Putamen (tissue), 1 donor: ENCODE measurements at regions not wholly inside any gene's neighbourhood (a gene's known extent, or its start where the extent isn't known, plus 50 kb on each side); places are given as distances from the start of the nearest gene placed in this dataset.

ENCODE experiments used
- DNase-seq: peaks from one replicate; pipeline ENCODE4 v3.0.0-alpha.2; 2016; ENCODE audit warnings: low spot score

GRCh38 chr4:23166919-23167318 is 474.2 kb downstream of the GBA3 start:
- DNase-seq: no peak

DNA sequence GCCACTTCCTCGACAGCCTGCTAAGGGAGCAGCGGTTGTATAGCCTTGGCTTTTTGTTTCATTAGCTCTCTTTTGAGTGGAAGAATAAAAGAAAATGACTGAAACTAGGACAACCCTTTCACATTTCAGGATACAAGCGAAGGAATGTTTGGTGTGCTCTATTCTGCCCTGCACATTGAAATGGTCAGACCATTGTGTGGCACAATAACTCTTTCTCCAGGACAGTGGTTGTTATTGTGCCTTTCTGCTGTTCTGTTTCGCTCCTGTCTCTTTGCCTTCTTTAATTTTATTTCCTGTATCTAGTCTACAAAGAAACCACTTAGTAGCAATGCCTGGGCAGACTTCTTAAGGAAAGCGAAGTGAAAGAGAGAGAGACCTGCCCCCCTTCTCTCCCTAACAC is 473.7 kb downstream of the GBA3 start:
- DNase-seq: no peak

DNA sequence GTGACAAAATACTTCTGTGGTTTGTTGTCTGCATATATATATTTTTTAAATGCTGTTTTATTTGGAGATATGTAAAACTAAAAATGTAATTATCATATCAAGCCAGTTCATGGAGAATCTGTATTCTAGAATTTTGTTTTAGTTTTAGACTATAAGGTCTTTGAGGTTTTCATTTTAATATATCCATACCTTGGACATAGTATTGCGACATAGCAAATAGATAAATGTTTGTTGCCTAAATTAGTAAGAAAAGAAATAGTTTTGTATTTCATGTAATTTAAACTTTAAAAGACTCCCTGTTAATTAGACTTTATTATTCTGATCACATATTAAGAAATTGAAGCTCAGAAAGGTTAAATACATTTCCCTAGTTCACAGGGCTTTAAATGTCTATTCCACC is 472.9 kb downstream of the GBA3 start:
- no peak for DNase-seq

- no peak for DNase-seq
Observed at GRCh38 chr4:23163647-23164436, 471.1 kb downstream of the GBA3 start.

DNA sequence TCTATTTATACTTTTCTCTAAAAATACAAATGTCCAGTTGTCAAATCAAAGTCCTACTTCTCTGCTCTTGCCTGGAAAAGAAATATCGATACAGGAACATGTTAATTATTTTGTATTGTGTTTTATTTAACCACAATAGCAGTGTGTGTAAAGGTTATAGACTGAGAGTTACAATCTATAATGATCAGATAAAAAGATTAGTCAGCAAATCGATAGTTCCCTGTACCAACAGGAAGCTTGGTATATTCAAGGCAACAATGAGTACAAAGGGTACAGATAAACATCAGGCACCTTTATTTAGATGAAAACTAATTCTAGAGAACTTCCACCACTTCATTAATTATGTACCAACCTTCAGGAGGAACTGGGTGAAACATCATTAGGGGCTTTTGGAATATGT is 469.5 kb downstream of the GBA3 start:
- no peak for DNase-seq

DNA sequence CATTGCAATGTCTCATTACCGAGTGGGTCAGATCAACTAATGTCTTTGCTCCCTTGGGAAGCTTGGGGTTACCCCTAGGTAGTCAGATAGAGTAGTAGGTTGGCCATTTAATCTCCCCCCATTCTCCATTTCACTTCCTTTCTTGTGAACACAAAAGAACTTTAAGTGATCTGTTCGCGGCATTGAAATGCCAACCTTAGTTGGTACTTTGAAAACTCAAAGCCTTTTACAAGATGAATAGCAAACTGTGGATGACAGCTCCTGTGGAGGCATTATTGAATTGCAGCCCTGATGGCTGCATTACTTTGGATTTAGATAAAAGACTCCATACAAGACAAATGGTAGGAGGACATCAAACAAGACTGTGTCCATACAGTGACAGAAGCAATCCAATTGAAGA is 469.1 kb downstream of the GBA3 start:
- no peak for DNase-seq

DNA sequence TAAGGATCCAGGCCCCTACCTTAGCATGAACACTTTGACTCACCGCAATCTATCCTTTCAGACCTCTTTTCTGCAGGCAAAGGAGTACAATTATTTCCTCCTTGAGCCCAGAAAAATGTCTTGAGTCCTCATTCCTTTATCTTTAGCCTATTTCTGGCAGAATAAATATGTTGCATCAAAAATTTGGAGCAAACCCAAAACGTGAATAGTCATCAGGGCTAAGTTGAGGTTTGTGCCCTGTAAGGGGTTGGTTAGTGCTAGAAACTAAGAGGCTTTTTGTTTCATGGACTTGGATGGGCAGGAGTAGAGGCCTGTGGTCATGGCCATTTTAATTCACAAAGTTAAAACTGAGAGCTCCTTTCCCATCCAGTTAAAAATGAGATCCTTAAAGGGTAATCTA is 460.3 kb downstream of the GBA3 start:
- DNase-seq: no peak

DNA sequence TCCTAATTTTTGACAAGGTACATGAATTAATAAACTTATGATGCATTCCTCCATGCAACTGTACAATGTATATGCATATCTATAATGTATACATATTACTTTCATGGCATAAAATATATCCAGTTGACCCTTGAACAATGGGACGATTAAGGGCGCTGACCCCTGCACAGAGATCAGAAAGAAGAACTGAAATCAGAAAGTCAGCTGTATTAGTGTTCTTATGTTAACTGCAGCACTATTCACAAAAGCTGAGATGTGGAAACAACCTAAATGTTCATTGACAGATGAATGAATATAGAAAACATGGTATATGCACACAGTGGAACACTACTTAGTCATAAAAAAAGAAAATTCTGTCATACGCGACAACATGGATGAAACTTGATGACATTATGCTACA is 457.1 kb downstream of the GBA3 start:
- DNase-seq: no peak

DNA sequence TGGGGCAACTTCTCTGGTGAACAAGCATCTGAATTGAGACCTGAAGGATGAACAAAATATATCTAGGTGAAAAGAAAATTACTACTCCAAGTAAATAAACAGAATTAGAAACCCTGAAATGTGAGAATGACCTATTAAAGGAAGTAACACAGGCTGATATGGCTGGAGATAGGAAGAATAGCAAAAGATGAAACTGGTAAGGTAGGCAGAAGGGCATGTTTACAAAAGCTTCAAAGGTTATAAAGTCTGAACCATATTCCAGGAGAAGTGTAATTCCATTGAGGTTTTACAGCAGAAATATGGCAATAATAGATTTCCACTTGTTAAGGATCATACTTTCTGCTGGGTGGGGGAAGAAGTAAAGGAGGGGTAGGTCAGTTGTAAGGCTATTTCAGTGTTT is 452.0 kb downstream of the GBA3 start:
- no peak for DNase-seq

GRCh38 chr4:23135792-23136645 is 443.3 kb downstream of the GBA3 start:
- DNase-seq: peak; percentile 33

DNA sequence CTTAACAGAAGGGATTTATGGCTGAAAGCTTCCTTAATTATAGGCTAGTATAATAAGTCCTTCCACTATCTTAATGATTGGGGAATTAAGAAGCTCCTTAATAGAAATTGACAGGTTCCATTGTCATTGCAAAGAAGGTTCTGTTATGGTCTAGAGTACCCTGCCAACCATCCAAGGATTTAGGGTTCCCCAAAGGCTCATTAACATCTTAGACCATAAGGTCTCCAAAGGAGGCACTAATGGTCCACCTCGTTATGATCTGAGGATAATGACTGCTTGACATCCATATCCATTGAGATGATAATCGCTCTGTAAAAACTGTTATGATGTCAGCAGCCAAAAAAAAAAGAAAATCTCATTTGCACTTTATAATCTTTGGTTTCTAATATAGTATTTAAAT is 441.6 kb downstream of the GBA3 start:
- DNase-seq: no peak

DNA sequence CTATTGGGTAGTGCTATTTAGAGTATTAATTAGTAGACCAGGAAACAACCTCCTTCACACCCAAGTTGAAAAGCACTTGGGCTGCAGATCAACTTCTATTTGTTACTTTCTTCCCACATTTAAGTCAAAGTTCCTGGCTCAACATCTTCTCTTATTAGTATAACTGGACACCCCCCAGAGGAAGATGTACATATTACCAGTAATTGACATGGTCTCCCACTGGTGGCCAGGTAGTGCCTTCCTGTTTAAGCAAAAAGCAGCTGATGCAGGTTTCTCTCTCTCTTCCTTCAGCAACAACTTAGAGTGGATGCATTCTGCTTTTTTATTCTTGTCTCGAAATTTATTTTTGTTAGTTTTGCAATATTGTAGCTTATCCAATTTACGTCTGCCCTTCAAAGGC is 438.1 kb downstream of the GBA3 start:
- DNase-seq: no peak

DNA sequence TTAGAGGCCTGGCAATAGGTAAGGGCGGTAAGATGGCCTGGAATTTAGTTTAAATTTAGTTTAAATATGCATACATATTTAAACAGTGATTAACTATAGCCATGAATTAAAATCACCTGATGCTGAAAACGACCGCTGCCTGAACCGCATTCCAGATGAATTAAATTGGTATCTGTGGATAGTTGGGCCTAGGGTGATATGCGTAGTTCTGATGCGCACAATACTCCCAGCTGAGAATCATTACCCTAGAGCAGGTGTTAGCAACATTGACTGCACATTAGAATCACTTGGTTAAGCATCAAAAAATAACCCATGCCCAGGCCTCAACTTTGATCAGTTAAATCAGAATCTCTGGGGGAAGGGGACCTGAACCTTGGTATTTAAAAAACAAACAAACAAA is 432.4 kb downstream of the GBA3 start:
- no peak for DNase-seq

GRCh38 chr4:23122666-23123400 is 430.1 kb downstream of the GBA3 start:
- DNase-seq: no peak

- no peak for DNase-seq
Observed at GRCh38 chr4:23120374-23120773, 427.6 kb downstream of the GBA3 start.

- DNase-seq: no peak
Observed at GRCh38 chr4:23117826-23118225, 425.1 kb downstream of the GBA3 start.

GRCh38 chr4:23114538-23114937 is 421.8 kb downstream of the GBA3 start:
- DNase-seq: no peak

DNA sequence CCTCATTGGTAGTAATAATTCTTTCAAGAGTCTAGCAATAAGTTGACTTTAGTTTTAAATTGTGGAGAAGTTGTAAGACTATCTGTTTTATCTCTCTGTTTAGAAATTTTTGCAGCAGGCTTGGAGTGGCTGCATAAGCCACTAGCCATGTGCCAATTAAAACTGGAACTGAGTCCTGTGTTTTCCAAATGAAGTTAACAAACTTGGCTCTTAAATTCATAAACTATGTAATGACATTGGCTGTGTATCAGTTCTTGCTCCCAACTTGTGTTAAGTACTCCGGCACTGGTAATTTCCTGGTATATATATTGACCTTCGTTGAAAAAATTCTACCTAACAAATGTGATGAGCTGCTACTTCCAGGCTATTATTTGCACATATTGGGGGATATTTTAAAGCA is 420.4 kb downstream of the GBA3 start:
- DNase-seq: no peak

DNA sequence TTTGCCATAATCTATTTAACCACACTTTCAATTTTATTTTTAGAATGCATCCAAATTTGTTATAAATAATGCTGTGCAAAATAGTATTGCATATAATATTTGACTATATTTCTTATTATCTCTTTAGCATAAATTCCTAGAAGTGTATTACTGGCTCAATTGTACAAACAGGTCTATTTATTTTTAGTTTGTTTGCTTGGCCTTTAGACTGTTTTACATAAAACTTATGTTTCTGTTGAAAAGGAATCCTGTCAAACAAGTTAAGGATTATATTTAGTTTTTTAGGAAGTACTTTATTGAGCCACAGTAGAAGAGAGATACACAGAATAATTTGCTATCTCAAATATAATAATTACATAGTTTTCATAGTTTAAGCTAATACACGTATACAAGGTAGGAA is 413.8 kb downstream of the GBA3 start:
- no peak for DNase-seq

GRCh38 chr4:23105759-23106370 is 413.1 kb downstream of the GBA3 start:
- no peak for DNase-seq

GRCh38 chr4:23097251-23097650 is 404.5 kb downstream of the GBA3 start:
- no peak for DNase-seq

- no peak for DNase-seq
Observed at GRCh38 chr4:23091711-23092110, 399.0 kb downstream of the GBA3 start.

- DNase-seq: no peak
Observed at GRCh38 chr4:23085249-23085568, 392.5 kb downstream of the GBA3 start.
